ENCODE measurements at regions not wholly inside any gene's neighbourhood (a gene's known extent, or its start where the extent isn't known, plus 50 kb on each side); places are given as distances from the start of the nearest gene placed in this dataset.

- no peak for TF ChIP-seq CTCF (IDR thresholded peaks at IDR 0.05 in 4 of 5, conservative IDR thresholded peaks at IDR 0.05 in 1 of 5)
- no peak for TF ChIP-seq POLR2A (IDR thresholded peaks at IDR 0.05)
These were observed 665.9 kb downstream of the ZBBX start for GRCh38 chr3:166714206-166714605.

Measured in gastrocnemius medialis (tissue), 4 donors.